A549 (cell line): ENCODE measurements at regions not wholly inside any gene's neighbourhood (a gene's known extent, or its start where the extent isn't known, plus 50 kb on each side); places are given as distances from the start of the nearest gene placed in this dataset.

Experiments
- CBX2 ChIP-seq: fragments of 200-600 bp; sonication (generic); IDR thresholded peaks from 2 replicates; pipeline ENCODE4 v1.6.1; 2016; ENCODE audit warnings: low read depth, mild to moderate bottlenecking, borderline replicate concordance
- CBX8 ChIP-seq: fragments of 200-600 bp; sonication (generic); IDR thresholded peaks from 2 replicates; pipeline ENCODE4 v1.6.1; 2016
- CEBPB ChIP-seq, 2 experiments: fragments of >200 bp in 1 of 2; sonication (Bioruptor Twin) in 1 of 2; formaldehyde crosslinking in 1 of 2; IDR thresholded peaks; 2 replicates each; pipeline ENCODE4 v1.6.1; 2012 to 2016
- CHD4 ChIP-seq: fragments of 200-600 bp; sonication (generic); IDR thresholded peaks from 2 replicates; pipeline ENCODE4 v1.6.1; 2016; ENCODE audit warnings: antibody characterized with exemption, mild to moderate bottlenecking, borderline replicate concordance
- EHMT2 ChIP-seq: fragments of 200-600 bp; sonication (generic); IDR thresholded peaks from 2 replicates; pipeline ENCODE4 v1.6.1; 2016; ENCODE audit warnings: antibody characterized with exemption, low read depth, mild to moderate bottlenecking, moderate library complexity
- EP300 ChIP-seq, 2 experiments: fragments of >200 bp; sonication (Bioruptor Twin); formaldehyde crosslinking; IDR thresholded peaks; 2 replicates in 1 of 2; 3 replicates in 1 of 2; pipeline ENCODE4 v1.6.1; 2016 to 2017
- HDAC2 ChIP-seq: fragments of 200-600 bp; sonication (generic); IDR thresholded peaks from 2 replicates; pipeline ENCODE4 v1.6.1; 2016
- MYC ChIP-seq: IDR thresholded peaks from 2 replicates; pipeline ENCODE4 v1.6.1; 2012; ENCODE audit warnings: mild to moderate bottlenecking, inconsistent platforms, low read length, improper control_type of control experiment, borderline replicate concordance
- POLR2A ChIP-seq: IDR thresholded peaks from 2 replicates; pipeline ENCODE4 v1.6.1; 2012; ENCODE audit warnings: mild to moderate bottlenecking, low read length
- TF ChIP-seq, protein P1 (sequence below): fragments of >200 bp; sonication (Bioruptor Twin); formaldehyde crosslinking; IDR thresholded peaks from 3 replicates; pipeline ENCODE4 v1.5.1; 2016
- TF ChIP-seq, protein P2 (sequence below): fragments of 150-350 bp; IDR thresholded peaks from 2 replicates; pipeline ENCODE4 v1.6.1; 2014; ENCODE audit warnings: low read depth, mild to moderate bottlenecking, low read length
- TF ChIP-seq, protein P3 (sequence below): fragments of 200-600 bp; sonication (generic); IDR thresholded peaks from 2 replicates; pipeline ENCODE4 v1.6.1; 2016; ENCODE audit warnings: antibody characterized with exemption, mild to moderate bottlenecking, moderate library complexity
- TF ChIP-seq, protein P4 (sequence below): fragments of 250-450 bp; sonication (Bioruptor Pico); IDR thresholded peaks from 2 replicates; pipeline ENCODE4 v1.5.0; 2020; ENCODE audit warnings: low read depth, mild to moderate bottlenecking, moderate library complexity

DNA sequence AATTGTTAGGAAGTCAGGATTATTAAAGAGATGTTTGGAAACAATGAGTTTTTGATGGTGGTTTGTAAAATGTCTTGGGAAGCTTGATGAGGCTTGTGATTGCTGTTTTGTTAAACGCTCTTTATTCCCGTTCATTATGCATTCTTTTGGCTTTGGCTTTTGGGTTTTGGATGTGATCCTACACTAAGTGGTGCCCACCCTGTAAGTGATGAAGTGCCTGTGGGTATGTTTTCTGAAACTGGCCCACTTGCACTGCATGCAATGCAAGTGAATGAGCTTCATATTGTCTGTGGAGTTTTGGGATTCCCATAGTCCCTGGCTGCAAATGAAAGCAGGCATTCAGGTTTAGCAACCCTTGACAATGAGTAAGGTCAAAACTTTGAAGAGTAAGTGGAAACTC, 1035.5 kb upstream of the WWC1 start:
- TF ChIP-seq CBX8 (no peak), MYC (no peak), POLR2A (no peak), CEBPB (IDR thresholded peaks at IDR 0.05) (no peak), CHD4 (no peak), EP300 (IDR thresholded peaks at IDR 0.05) (no peak), EHMT2 (no peak), CBX2 (no peak), HDAC2 (no peak)
- TF ChIP-seq, protein P1, sequence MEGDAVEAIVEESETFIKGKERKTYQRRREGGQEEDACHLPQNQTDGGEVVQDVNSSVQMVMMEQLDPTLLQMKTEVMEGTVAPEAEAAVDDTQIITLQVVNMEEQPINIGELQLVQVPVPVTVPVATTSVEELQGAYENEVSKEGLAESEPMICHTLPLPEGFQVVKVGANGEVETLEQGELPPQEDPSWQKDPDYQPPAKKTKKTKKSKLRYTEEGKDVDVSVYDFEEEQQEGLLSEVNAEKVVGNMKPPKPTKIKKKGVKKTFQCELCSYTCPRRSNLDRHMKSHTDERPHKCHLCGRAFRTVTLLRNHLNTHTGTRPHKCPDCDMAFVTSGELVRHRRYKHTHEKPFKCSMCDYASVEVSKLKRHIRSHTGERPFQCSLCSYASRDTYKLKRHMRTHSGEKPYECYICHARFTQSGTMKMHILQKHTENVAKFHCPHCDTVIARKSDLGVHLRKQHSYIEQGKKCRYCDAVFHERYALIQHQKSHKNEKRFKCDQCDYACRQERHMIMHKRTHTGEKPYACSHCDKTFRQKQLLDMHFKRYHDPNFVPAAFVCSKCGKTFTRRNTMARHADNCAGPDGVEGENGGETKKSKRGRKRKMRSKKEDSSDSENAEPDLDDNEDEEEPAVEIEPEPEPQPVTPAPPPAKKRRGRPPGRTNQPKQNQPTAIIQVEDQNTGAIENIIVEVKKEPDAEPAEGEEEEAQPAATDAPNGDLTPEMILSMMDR = no peak
- TF ChIP-seq, protein P2, sequence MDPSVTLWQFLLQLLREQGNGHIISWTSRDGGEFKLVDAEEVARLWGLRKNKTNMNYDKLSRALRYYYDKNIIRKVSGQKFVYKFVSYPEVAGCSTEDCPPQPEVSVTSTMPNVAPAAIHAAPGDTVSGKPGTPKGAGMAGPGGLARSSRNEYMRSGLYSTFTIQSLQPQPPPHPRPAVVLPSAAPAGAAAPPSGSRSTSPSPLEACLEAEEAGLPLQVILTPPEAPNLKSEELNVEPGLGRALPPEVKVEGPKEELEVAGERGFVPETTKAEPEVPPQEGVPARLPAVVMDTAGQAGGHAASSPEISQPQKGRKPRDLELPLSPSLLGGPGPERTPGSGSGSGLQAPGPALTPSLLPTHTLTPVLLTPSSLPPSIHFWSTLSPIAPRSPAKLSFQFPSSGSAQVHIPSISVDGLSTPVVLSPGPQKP = no peak
- TF ChIP-seq, protein P3, sequence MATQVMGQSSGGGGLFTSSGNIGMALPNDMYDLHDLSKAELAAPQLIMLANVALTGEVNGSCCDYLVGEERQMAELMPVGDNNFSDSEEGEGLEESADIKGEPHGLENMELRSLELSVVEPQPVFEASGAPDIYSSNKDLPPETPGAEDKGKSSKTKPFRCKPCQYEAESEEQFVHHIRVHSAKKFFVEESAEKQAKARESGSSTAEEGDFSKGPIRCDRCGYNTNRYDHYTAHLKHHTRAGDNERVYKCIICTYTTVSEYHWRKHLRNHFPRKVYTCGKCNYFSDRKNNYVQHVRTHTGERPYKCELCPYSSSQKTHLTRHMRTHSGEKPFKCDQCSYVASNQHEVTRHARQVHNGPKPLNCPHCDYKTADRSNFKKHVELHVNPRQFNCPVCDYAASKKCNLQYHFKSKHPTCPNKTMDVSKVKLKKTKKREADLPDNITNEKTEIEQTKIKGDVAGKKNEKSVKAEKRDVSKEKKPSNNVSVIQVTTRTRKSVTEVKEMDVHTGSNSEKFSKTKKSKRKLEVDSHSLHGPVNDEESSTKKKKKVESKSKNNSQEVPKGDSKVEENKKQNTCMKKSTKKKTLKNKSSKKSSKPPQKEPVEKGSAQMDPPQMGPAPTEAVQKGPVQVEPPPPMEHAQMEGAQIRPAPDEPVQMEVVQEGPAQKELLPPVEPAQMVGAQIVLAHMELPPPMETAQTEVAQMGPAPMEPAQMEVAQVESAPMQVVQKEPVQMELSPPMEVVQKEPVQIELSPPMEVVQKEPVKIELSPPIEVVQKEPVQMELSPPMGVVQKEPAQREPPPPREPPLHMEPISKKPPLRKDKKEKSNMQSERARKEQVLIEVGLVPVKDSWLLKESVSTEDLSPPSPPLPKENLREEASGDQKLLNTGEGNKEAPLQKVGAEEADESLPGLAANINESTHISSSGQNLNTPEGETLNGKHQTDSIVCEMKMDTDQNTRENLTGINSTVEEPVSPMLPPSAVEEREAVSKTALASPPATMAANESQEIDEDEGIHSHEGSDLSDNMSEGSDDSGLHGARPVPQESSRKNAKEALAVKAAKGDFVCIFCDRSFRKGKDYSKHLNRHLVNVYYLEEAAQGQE = no peak
- TF ChIP-seq, protein P4, sequence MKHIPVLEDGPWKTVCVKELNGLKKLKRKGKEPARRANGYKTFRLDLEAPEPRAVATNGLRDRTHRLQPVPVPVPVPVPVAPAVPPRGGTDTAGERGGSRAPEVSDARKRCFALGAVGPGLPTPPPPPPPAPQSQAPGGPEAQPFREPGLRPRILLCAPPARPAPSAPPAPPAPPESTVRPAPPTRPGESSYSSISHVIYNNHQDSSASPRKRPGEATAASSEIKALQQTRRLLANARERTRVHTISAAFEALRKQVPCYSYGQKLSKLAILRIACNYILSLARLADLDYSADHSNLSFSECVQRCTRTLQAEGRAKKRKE (CRISPR knock-in tag) = no peak
